NCI-H82 treated with DMSO at 0.1 percent for 48 hours (cell line): ENCODE measurements at regions not wholly inside any gene's neighbourhood (a gene's known extent, or its start where the extent isn't known, plus 50 kb on each side); places are given as distances from the start of the nearest gene placed in this dataset.

Experiments used
- DNase-seq: peaks from one replicate; lab custom pipeline; 2025; ENCODE audit not compliant: unreplicated experiment; lab: John Stamatoyannopoulos, UW

GRCh38 chr11:109343242-109343641 lies 78.7 kb upstream of the C11orf87 start:
- DNase-seq: no peak

GRCh38 chr11:109347304-109347703 lies 74.7 kb upstream of the C11orf87 start:
- DNase-seq: no peak

- DNase-seq: no peak
Observed at GRCh38 chr11:109349276-109350080, 72.5 kb upstream of the C11orf87 start.

- DNase-seq: no peak
Observed at GRCh38 chr11:109350091-109350490, 71.9 kb upstream of the C11orf87 start.

GRCh38 chr11:109362059-109362458 lies 59.9 kb upstream of the C11orf87 start:
- DNase-seq: no peak

- no peak for DNase-seq
Observed at GRCh38 chr11:109363682-109364081, 58.3 kb upstream of the C11orf87 start.

- DNase-seq: no peak
Observed at GRCh38 chr11:109364851-109365250, 57.1 kb upstream of the C11orf87 start.

GRCh38 chr11:109371444-109372176 lies 50.4 kb upstream of the C11orf87 start:
- no peak for DNase-seq
